HCT116 (cell line): ENCODE measurements at regions not wholly inside any gene's neighbourhood (a gene's known extent, or its start where the extent isn't known, plus 50 kb on each side); places are given as distances from the start of the nearest gene placed in this dataset.

Experiments
- ATAC-seq: fragments of 200-7000 bp; cut with Tn5 transposase; 2 replicates; pipeline ENCODE4 v1.9.1; 2020; ENCODE audit warnings: mild to moderate bottlenecking, moderate library complexity
- BruUV-seq: library from RNA; stranded (reverse); fragments of 400-500 nt; replicated peaks from 2 replicates; lab custom pipeline; 2021; lab: Mats Ljungman, UMichigan
- CTCF ChIA-PET: fragments of 300-600 bp; sonication (Branson Sonifier 250); formaldehyde crosslinking; loops from one replicate; lab custom pipeline; 2021; ENCODE audit warnings: antibody characterized with exemption; lab: Charles Lee
- POLR2A ChIA-PET: fragments of 300-600, 350-600 bp; sonication (Branson Sonifier 250); formaldehyde crosslinking; loops from one replicate; lab custom pipeline; 2021; ENCODE audit warnings: antibody characterized with exemption; lab: Charles Lee
- RAD21 ChIA-PET, 2 experiments: fragments of 300-600 bp; sonication (Branson Sonifier 250); formaldehyde crosslinking; loops; one replicate each; lab custom pipeline; 2023; ENCODE audit warnings: low total read pairs in 2 of 2; ENCODE audit not compliant: uncharacterized antibody in 2 of 2, unreplicated experiment in 2 of 2, low non-redundant PET in 1 of 2; lab: Charles Lee
- DNase-seq: peaks from one replicate; pipeline ENCODE4 v3.0.0-alpha.2; 2010; ENCODE audit warnings: low read depth, low spot score
- H2AFZ ChIP-seq: fragments of 200-600 bp; shearing (Covaris generic), sonication (generic); 2 replicates; pipeline ENCODE4 v1.6.1; 2017; ENCODE audit warnings: low read depth, mixed run types, mixed read lengths, antibody characterized with exemption, low read length; ENCODE audit not compliant: poor library complexity, severe bottlenecking
- H3K27ac ChIP-seq: 2 replicates; pipeline ENCODE4 v1.5.1; 2012; ENCODE audit warnings: low read depth, low read length
- H3K27me3 ChIP-seq: fragments of 200-600 bp; sonication (generic); 2 replicates; pipeline ENCODE4 v1.6.1; 2016; ENCODE audit warnings: mixed run types, low read length, mixed read lengths; ENCODE audit not compliant: insufficient read depth
- H3K36me3 ChIP-seq, 2 experiments: fragments of 200-500 bp in 1 of 2; fragments of 200-600 bp in 1 of 2; sonication (Bioruptor generic) in 1 of 2; sonication (generic) in 1 of 2; 2 replicates each; pipeline versions ENCODE4 v1.5.1 to v1.6.1; 2014 to 2016; ENCODE audit warnings: low read length in 2 of 2, inconsistent platforms in 1 of 2, mixed read lengths in 1 of 2, mixed run types in 1 of 2; ENCODE audit not compliant: insufficient read depth in 2 of 2, control insufficient read depth in 1 of 2
- H3K4me1 ChIP-seq, 2 experiments: fragments of 200-600 bp in 1 of 2; sonication (generic) in 1 of 2; 2 replicates each; pipeline versions ENCODE4 v1.5.1 to v1.6.1; 2012 to 2017; ENCODE audit warnings: low read length in 2 of 2, inconsistent platforms in 1 of 2, mild to moderate bottlenecking in 1 of 2, mixed read lengths in 1 of 2, mixed run types in 1 of 2, moderate library complexity in 1 of 2; ENCODE audit not compliant: insufficient read depth in 2 of 2, control insufficient read depth in 1 of 2
- H3K4me2 ChIP-seq: fragments of 200-600 bp; sonication (generic); 2 replicates; pipeline ENCODE4 v1.6.1; 2017; ENCODE audit warnings: mixed run types, low read length, mixed read lengths
- H3K4me3 ChIP-seq, 2 experiments: fragments of 200-600 bp in 1 of 2; sonication (generic) in 1 of 2; replicated peaks in 1 of 2; 2 replicates each; pipeline ENCODE4 v1.5.1; 2011 to 2016; ENCODE audit warnings: low read length in 2 of 2, control low read depth in 1 of 2, low read depth in 1 of 2, mild to moderate bottlenecking in 1 of 2, mixed read lengths in 1 of 2, mixed run types in 1 of 2
- H3K79me2 ChIP-seq: fragments of 200-600 bp; sonication (generic); 2 replicates; pipeline ENCODE4 v1.6.1; 2017; ENCODE audit warnings: mild to moderate bottlenecking, mixed run types, low read length, moderate library complexity, mixed read lengths; ENCODE audit not compliant: insufficient read depth
- H3K9ac ChIP-seq: fragments of 200-600 bp; sonication (generic); 2 replicates; pipeline ENCODE4 v1.6.1; 2016; ENCODE audit warnings: low read length, mixed read lengths
- H3K9me2 ChIP-seq: fragments of 200-600 bp; sonication (generic), shearing (Covaris generic); 2 replicates; pipeline ENCODE4 v1.6.1; 2017; ENCODE audit warnings: mixed run types, mild to moderate bottlenecking, moderate library complexity; ENCODE audit not compliant: insufficient read depth
- H3K9me3 ChIP-seq, 2 experiments: fragments of 200-500 bp in 1 of 2; fragments of 200-600 bp in 1 of 2; sonication (Bioruptor generic) in 1 of 2; sonication (generic) in 1 of 2; 2 replicates each; pipeline ENCODE4 v1.6.1; 2014 to 2017; ENCODE audit warnings: low read length in 2 of 2, mixed read lengths in 2 of 2, inconsistent platforms in 1 of 2, low read depth in 1 of 2, mild to moderate bottlenecking in 1 of 2, mixed run types in 1 of 2, moderate library complexity in 1 of 2; ENCODE audit not compliant: control insufficient read depth in 1 of 2, insufficient read depth in 1 of 2
- H4K20me1 ChIP-seq: fragments of 200-600 bp; sonication (generic), shearing (Covaris generic); 2 replicates; pipeline ENCODE4 v1.6.1; 2017; ENCODE audit warnings: mixed run types, mild to moderate bottlenecking, moderate library complexity; ENCODE audit not compliant: insufficient read depth
- ELF1 ChIP-seq: IDR thresholded peaks from 2 replicates; pipeline ENCODE4 v1.6.1; 2012; ENCODE audit warnings: low read depth, borderline replicate concordance
- EZH2 ChIP-seq: fragments of 200-600 bp; sonication (generic); IDR thresholded peaks from 2 replicates; pipeline ENCODE4 v1.6.1; 2017; ENCODE audit warnings: antibody characterized with exemption, mixed run types
- JUND ChIP-seq: IDR thresholded peaks from 2 replicates; pipeline ENCODE4 v1.6.1; 2012
- POLR2A ChIP-seq: IDR thresholded peaks from 2 replicates; pipeline ENCODE4 v1.7.0; 2011; ENCODE audit warnings: borderline replicate concordance; ENCODE audit not compliant: insufficient read depth, insufficient read length; ENCODE audit errors: extremely low read depth
- RAD21 ChIP-seq: IDR thresholded peaks from 2 replicates; pipeline ENCODE4 v1.6.1; 2012; ENCODE audit warnings: low read depth, mild to moderate bottlenecking
- REST ChIP-seq: IDR thresholded peaks from 2 replicates; pipeline ENCODE4 v1.6.1; 2012; ENCODE audit warnings: low read depth
- SIN3A ChIP-seq: IDR thresholded peaks from 2 replicates; pipeline ENCODE4 v1.6.1; 2012; ENCODE audit warnings: low read depth
- SP1 ChIP-seq: IDR thresholded peaks from 2 replicates; pipeline ENCODE4 v1.6.1; 2012; ENCODE audit warnings: low read depth
- SRF ChIP-seq: IDR thresholded peaks from 2 replicates; pipeline ENCODE4 v1.6.1; 2012; ENCODE audit warnings: low read depth
- ZFX ChIP-seq: fragments of 450-650 bp; IDR thresholded peaks from 2 replicates; pipeline ENCODE4 v1.6.1; 2017
- intact Hi-C: fragments of 100-400 bp; cut with micrococcal nuclease; formaldehyde crosslinking; loops from 2 replicates; pipeline ENCODE4 v1.10.0; 2022

GRCh38 chr6:144588697-144589325 is 303.7 kb downstream of the UTRN start:
- no peak for ATAC-seq
- H3K27me3 ChIP-seq: no peaks in the 10 kb centered on the region
- H3K9me3 ChIP-seq: no peaks in the 10 kb centered on the region
- H3K79me2 ChIP-seq: no peaks in the 10 kb centered on the region
- TF ChIP-seq SIN3A (no peak), SRF (no peak), ELF1 (no peak), POLR2A (no peak), JUND (no peak), ZFX (no peak), RAD21 (no peak), EZH2 (no peak), REST (no peak), SP1 (no peak)
- H3K9me2 ChIP-seq: no peaks in the 10 kb centered on the region
- ChIA-PET CTCF (interaction anchor here (1.0 to 1.3 kb wide), 2 partner anchors 60 to 549 kb away, joined by 3 to 6 read pairs; no protein-coding TSS in a partner anchor), RAD21 (no interaction called here), POLR2A (interaction anchor here (1.0 kb wide), 1 partner anchor 12 kb away, joined by 3 read pairs; no protein-coding TSS in a partner anchor)
- no peak overlapping the region for H3K4me2 ChIP-seq
- peaks cover 0 to 11% of the 10 kb centered on the region in 2 experiments; a peak in 2 of 4 replicates for H3K4me1 ChIP-seq
- H3K27ac ChIP-seq: no peak overlapping the region
- H3K36me3 ChIP-seq: peaks cover 0 to 4% of the 10 kb centered on the region in 2 experiments; a peak in 1 of 4 replicates
- H2AFZ ChIP-seq: no peak overlapping the region
- H3K9ac ChIP-seq: no peak overlapping the region
- intact Hi-C loops: loop anchor here (10.0 kb wide), 1 partner anchor 896 kb away; no protein-coding TSS in a partner anchor
- BruUV-seq: no TSS peak
- no peaks in the 10 kb centered on the region for H4K20me1 ChIP-seq
- H3K4me3 ChIP-seq: no peak overlapping the region
- DNase-seq: no peak
